OCI-LY3 (cell line): ENCODE measurements at regions not wholly inside any gene's neighbourhood (a gene's known extent, or its start where the extent isn't known, plus 50 kb on each side); places are given as distances from the start of the nearest gene placed in this dataset.

Experiments
- EZH2phosphoT487 ChIP-seq: fragments of 200-600 bp; shearing (Covaris generic); IDR thresholded peaks from 2 replicates; pipeline ENCODE4 v1.6.1; 2018; ENCODE audit warnings: antibody characterized with exemption, mixed run types, low read depth
- TF ChIP-seq, protein P1 (sequence below): fragments of 200-600, 300-600 bp; sonication (generic); IDR thresholded peaks from 2 replicates; pipeline ENCODE4 v1.5.1; 2014; ENCODE audit warnings: antibody characterized with exemption, low read length, low read depth

DNA sequence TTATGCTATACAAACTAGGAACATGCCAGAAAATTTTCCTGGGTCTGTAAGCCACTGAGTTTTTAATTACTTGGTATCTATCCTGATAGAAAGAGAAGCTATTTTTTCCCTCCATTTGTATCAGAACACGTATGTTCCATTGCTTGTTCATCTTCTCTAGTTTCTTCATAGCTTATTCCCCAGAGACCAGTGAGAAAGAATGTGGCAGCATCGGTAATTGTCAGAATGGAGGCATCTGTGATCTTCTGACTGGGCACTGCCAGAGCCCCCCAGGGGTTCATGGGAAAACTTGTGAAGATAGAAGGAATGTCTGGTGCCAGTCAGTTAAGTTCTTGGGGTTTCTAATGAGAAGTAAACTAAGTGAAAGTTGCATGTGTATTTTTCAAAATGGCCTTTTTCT, 720.2 kb upstream of the GOLIM4 start:
- TF ChIP-seq, protein P1, sequence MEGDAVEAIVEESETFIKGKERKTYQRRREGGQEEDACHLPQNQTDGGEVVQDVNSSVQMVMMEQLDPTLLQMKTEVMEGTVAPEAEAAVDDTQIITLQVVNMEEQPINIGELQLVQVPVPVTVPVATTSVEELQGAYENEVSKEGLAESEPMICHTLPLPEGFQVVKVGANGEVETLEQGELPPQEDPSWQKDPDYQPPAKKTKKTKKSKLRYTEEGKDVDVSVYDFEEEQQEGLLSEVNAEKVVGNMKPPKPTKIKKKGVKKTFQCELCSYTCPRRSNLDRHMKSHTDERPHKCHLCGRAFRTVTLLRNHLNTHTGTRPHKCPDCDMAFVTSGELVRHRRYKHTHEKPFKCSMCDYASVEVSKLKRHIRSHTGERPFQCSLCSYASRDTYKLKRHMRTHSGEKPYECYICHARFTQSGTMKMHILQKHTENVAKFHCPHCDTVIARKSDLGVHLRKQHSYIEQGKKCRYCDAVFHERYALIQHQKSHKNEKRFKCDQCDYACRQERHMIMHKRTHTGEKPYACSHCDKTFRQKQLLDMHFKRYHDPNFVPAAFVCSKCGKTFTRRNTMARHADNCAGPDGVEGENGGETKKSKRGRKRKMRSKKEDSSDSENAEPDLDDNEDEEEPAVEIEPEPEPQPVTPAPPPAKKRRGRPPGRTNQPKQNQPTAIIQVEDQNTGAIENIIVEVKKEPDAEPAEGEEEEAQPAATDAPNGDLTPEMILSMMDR: no peak
- no peak for TF ChIP-seq EZH2phosphoT487
